ENCODE measurements at regions not wholly inside any gene's neighbourhood (a gene's known extent, or its start where the extent isn't known, plus 50 kb on each side); places are given as distances from the start of the nearest gene placed in this dataset.
A peak's percentile ranks its signal among the peaks of the same experiment; 100 is the strongest.

- no peak overlapping the region for H3K4me3 ChIP-seq
- no peak overlapping the region for H3K27ac ChIP-seq (ENCODE audit: low read depth in 1 of 2, low read length in 1 of 2)
- DNase-seq (peak in 1 of 3 donors; percentile 9), ATAC-seq (ENCODE audit: insufficient read depth, low FRiP score) (no peak)
- peaks cover 0 to under 1% (median 0%) of the 10 kb centered on the region in 4 donors for H3K9me3 ChIP-seq (ENCODE audit: control insufficient read depth in 4 of 4, insufficient read depth in 3 of 4, low read length in 3 of 4)
- H3K36me3 ChIP-seq (ENCODE audit: control insufficient read depth in 4 of 4, insufficient read depth in 4 of 4, low read length in 4 of 4): no peaks in the 10 kb centered on the region
- no peak overlapping the region for H3K9ac ChIP-seq (ENCODE audit: insufficient read depth in 1 of 2, low read length in 2 of 2)
- H3K27me3 ChIP-seq (ENCODE audit: control insufficient read depth in 3 of 3, insufficient read depth in 3 of 3, low read length in 2 of 3): no peaks in the 10 kb centered on the region
- no peak for TF ChIP-seq CTCF (IDR thresholded peaks at IDR 0.05; ENCODE audit: control extremely low read depth, extremely low read depth)
- no peaks in the 10 kb centered on the region for H3K4me1 ChIP-seq (ENCODE audit: control insufficient read depth in 5 of 5, insufficient read depth in 5 of 5, low read length in 5 of 5)
- 74 to 90% methylated on average over 2 of the region's 2 CpGs for WGBS, 2 donors
Measured at GRCh38 chr5:60007729-60008128, 114.2 kb upstream of the PDE4D start.

GRCh38 chr5:59999056-59999455 is 105.5 kb upstream of the PDE4D start:
- Histone ChIP-seq H3K27ac (ENCODE audit: low read depth in 1 of 2, low read length in 1 of 2) (no peak overlapping the region), H3K9ac (ENCODE audit: insufficient read depth in 1 of 2, low read length in 2 of 2) (no peak overlapping the region), H3K36me3 (ENCODE audit: control insufficient read depth in 4 of 4, insufficient read depth in 4 of 4, low read length in 4 of 4) (no peaks in the 10 kb centered on the region), H3K4me1 (ENCODE audit: control insufficient read depth in 5 of 5, insufficient read depth in 5 of 5, low read length in 5 of 5) (no peaks in the 10 kb centered on the region), H3K27me3 (ENCODE audit: control insufficient read depth in 3 of 3, insufficient read depth in 3 of 3, low read length in 2 of 3) (no peaks in the 10 kb centered on the region), H3K9me3 (ENCODE audit: control insufficient read depth in 4 of 4, insufficient read depth in 3 of 4, low read length in 3 of 4) (peaks cover 0 to 4% (median 2%) of the 10 kb centered on the region in 4 donors), H3K4me3 (no peak overlapping the region)
- ATAC-seq (ENCODE audit: insufficient read depth, low FRiP score) (no peak), DNase-seq (no peak)
- 94 to 95% methylated on average over 2 of the region's 2 CpGs for WGBS, 2 donors
- TF ChIP-seq CTCF (IDR thresholded peaks at IDR 0.05; ENCODE audit: control extremely low read depth, extremely low read depth): no peak

GRCh38 chr5:59992206-59992605 is 98.7 kb upstream of the PDE4D start:
- DNase-seq (no peak), ATAC-seq (ENCODE audit: insufficient read depth, low FRiP score) (no peak)
- Histone ChIP-seq H3K9ac (ENCODE audit: insufficient read depth in 1 of 2, low read length in 2 of 2) (no peak overlapping the region), H3K27me3 (ENCODE audit: control insufficient read depth in 3 of 3, insufficient read depth in 3 of 3, low read length in 2 of 3) (no peaks in the 10 kb centered on the region), H3K4me1 (ENCODE audit: control insufficient read depth in 5 of 5, insufficient read depth in 5 of 5, low read length in 5 of 5) (no peaks in the 10 kb centered on the region), H3K36me3 (ENCODE audit: control insufficient read depth in 4 of 4, insufficient read depth in 4 of 4, low read length in 4 of 4) (no peaks in the 10 kb centered on the region), H3K4me3 (no peak overlapping the region), H3K27ac (ENCODE audit: low read depth in 1 of 2, low read length in 1 of 2) (no peak overlapping the region), H3K9me3 (ENCODE audit: control insufficient read depth in 4 of 4, insufficient read depth in 3 of 4, low read length in 3 of 4) (no peaks in the 10 kb centered on the region)
- 85 to 96% methylated on average over 3 of the region's 3 CpGs for WGBS, 2 donors
- no peak for TF ChIP-seq CTCF (IDR thresholded peaks at IDR 0.05; ENCODE audit: control extremely low read depth, extremely low read depth)

- Histone ChIP-seq H3K27me3 (ENCODE audit: control insufficient read depth in 3 of 3, insufficient read depth in 3 of 3, low read length in 2 of 3) (no peaks in the 10 kb centered on the region), H3K4me3 (no peak overlapping the region), H3K9ac (ENCODE audit: insufficient read depth in 1 of 2, low read length in 2 of 2) (no peak overlapping the region), H3K4me1 (ENCODE audit: control insufficient read depth in 5 of 5, insufficient read depth in 5 of 5, low read length in 5 of 5) (no peaks in the 10 kb centered on the region), H3K36me3 (ENCODE audit: control insufficient read depth in 4 of 4, insufficient read depth in 4 of 4, low read length in 4 of 4) (no peaks in the 10 kb centered on the region), H3K9me3 (ENCODE audit: control insufficient read depth in 4 of 4, insufficient read depth in 3 of 4, low read length in 3 of 4) (no peaks in the 10 kb centered on the region), H3K27ac (ENCODE audit: low read depth in 1 of 2, low read length in 1 of 2) (no peak overlapping the region)
- ATAC-seq (ENCODE audit: insufficient read depth, low FRiP score) (no peak), DNase-seq (no peak)
- TF ChIP-seq CTCF (IDR thresholded peaks at IDR 0.05; ENCODE audit: control extremely low read depth, extremely low read depth): no peak
- 47 to 78% methylated on average over 7 of the region's 7 CpGs for WGBS, 2 donors
Measured at GRCh38 chr5:59988396-59988795, 94.9 kb upstream of the PDE4D start.

All from lung (tissue), 11 donors.